ENCODE measurements at regions not wholly inside any gene's neighbourhood (a gene's known extent, or its start where the extent isn't known, plus 50 kb on each side); places are given as distances from the start of the nearest gene placed in this dataset.

DNA sequence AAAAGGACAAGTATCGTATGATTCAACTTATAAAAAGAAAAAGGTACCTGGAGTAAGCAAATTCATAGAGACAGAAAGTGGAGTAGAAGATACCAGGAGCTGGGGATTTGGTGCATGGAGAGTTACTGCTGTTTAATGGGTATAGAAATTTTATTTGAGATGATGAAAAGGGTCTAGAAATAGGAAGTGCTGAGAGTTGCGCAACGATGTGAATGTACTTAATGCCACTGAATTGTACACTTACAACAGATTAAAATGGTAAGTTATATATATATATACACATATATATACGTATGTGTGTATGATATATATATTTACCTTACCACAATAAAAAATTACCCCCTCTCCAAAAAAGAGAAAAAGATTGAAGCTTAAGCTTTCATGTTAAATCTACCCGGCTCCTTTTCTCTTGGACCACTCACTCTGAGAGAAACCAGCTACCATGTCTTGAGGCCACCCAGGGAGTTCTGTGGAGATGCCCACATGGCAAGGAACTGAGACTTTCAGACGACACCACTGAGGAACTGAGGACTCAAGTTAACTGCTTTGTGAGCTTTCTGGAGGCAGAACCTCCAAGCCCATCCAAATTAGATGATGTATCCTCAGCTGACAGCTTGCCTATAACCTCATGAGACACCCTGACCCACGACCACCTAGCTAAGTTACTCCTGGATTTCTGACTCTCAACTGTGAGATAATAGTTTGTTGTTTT lies 130.0 kb upstream of the BTG1 start:
- TF ChIP-seq YY1 (IDR thresholded peaks at IDR 0.05; ENCODE audit: insufficient read depth, insufficient read length) (no peak), ZNF274 (IDR thresholded peaks at IDR 0.05; ENCODE audit: low read depth, low read length) (no peak)
